T-cell (primary cell): ENCODE measurements at regions not wholly inside any gene's neighbourhood (a gene's known extent, or its start where the extent isn't known, plus 50 kb on each side); places are given as distances from the start of the nearest gene placed in this dataset.

ENCODE experiments used
- ATAC-seq, 4 experiments: fragments of 200-7000 bp in 3 of 4; fragments of 150-1000 bp in 1 of 4; cut with Tn5 transposase; replicated peaks in 1 of 4; 1 replicate in 3 of 4; 2 replicates in 1 of 4; pipeline ENCODE4 v1.10.0; 2021; ENCODE audit warnings: moderate library complexity in 3 of 4, mild to moderate bottlenecking in 2 of 4, moderate number of reproducible peaks in 1 of 4
- CTCF ChIA-PET, 2 donors: fragments of 300-600 bp; sonication (Branson Sonifier 250); formaldehyde crosslinking; loops; one replicate each; lab custom pipeline; 2022; ENCODE audit warnings: antibody characterized with exemption in 2 of 2; lab: Charles Lee
- POLR2A ChIA-PET, 2 donors: fragments of 300-600 bp; sonication (Branson Sonifier 250); formaldehyde crosslinking; loops; one replicate each; lab custom pipeline; 2022; ENCODE audit warnings: antibody characterized with exemption in 2 of 2; lab: Charles Lee
- DNase-seq, 35 experiments: peaks; one replicate each; pipeline versions ENCODE4 v3.0.0 to v3.0.0-alpha.2; 2013 to 2023
- H3K27ac ChIP-seq: one replicate; pipeline ENCODE4 v1.5.1; 2013; ENCODE audit warnings: low read length
- H3K27me3 ChIP-seq, 2 experiments: replicated peaks in 1 of 2; 1 replicate in 1 of 2; 2 replicates in 1 of 2; pipeline versions ENCODE4 v1.6.1 to v1.7.0; 2013; ENCODE audit warnings: low read length in 1 of 2, mixed read lengths in 1 of 2; ENCODE audit not compliant: control insufficient read depth in 2 of 2, insufficient read depth in 2 of 2; ENCODE audit errors: extremely low read depth in 1 of 2
- H3K36me3 ChIP-seq, 2 donors: 1 replicate in 1 of 2; 2 replicates in 1 of 2; pipeline versions ENCODE4 v1.6.1 to v1.7.0; 2013; ENCODE audit warnings: low read length in 1 of 2; ENCODE audit not compliant: control insufficient read depth in 2 of 2, insufficient read depth in 1 of 2; ENCODE audit errors: extremely low read depth in 1 of 2
- H3K4me1 ChIP-seq, 2 experiments: 1 replicate in 1 of 2; 2 replicates in 1 of 2; pipeline versions ENCODE4 v1.6.1 to v1.7.0; 2013; ENCODE audit warnings: low read length in 2 of 2, mixed read lengths in 1 of 2; ENCODE audit not compliant: insufficient read depth in 2 of 2, control insufficient read depth in 1 of 2; ENCODE audit errors: extremely low read depth in 1 of 2
- H3K4me3 ChIP-seq, 2 donors: 1 replicate in 1 of 2; 2 replicates in 1 of 2; pipeline versions ENCODE4 v1.5.1 to v1.7.0; 2013; ENCODE audit warnings: mild to moderate bottlenecking in 2 of 2, low read length in 1 of 2, moderate library complexity in 1 of 2; ENCODE audit not compliant: control insufficient read depth in 1 of 2; ENCODE audit errors: extremely low read depth in 1 of 2
- H3K9me3 ChIP-seq: 2 replicates; pipeline ENCODE4 v1.7.0; 2013
- H3K27ac Mint-ChIP-seq, 2 donors: one replicate each; pipeline ENCODE4 v1.8.0; 2020 to 2021; ENCODE audit warnings: mild to moderate bottlenecking in 2 of 2, mixed read lengths in 2 of 2
- H3K27me3 Mint-ChIP-seq, 2 donors: one replicate each; pipeline ENCODE4 v1.8.0; 2021 to 2022; ENCODE audit warnings: mixed read lengths in 2 of 2
- H3K36me3 Mint-ChIP-seq: one replicate; pipeline ENCODE4 v1.8.0; 2021; ENCODE audit warnings: mixed read lengths
- H3K4me1 Mint-ChIP-seq, 3 donors: one replicate each; pipeline ENCODE4 v1.8.0; 2020 to 2022; ENCODE audit warnings: mixed read lengths in 3 of 3, mild to moderate bottlenecking in 1 of 3
- H3K4me3 Mint-ChIP-seq, 3 donors: one replicate each; pipeline ENCODE4 v1.8.0; 2020 to 2022; ENCODE audit warnings: mild to moderate bottlenecking in 3 of 3, mixed read lengths in 3 of 3, moderate library complexity in 3 of 3
- H3K9me3 Mint-ChIP-seq, 3 donors: one replicate each; pipeline ENCODE4 v1.8.0; 2020 to 2022; ENCODE audit warnings: mixed read lengths in 3 of 3
- WGBS: methylation state at CpG from one replicate; pipeline ENCODE4 v1.1.5; 2013; ENCODE audit warnings: missing lambda C conversion rate; ENCODE audit not compliant: insufficient coverage; 5-methylcytosine and 5-hydroxymethylcytosine counted together

DNA sequence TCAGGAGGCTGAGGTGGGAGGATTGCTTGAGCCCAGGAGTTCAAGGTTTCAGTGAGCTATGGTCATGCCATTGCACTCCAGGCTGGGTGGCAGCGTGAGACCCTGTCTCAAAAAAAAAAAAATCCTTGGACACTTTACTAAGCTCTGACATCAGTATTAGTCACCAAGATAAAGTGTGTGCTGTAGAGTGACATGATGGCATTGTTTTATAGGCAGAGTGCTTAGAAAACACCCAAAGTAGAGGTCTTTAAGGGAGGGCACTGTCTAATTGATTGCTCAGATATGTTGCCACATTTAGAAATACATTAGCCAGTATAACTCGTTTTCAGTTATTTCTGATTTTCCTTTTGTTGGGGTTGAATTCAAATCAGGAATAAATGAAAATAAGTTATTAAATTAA lies 235.9 kb downstream of the REEP3 start:
- Mint-ChIP-seq H3K27me3 (peaks cover 29 to 37% of the 10 kb centered on the region in 2 donors), H3K4me1 (no peaks in the 10 kb centered on the region), H3K27ac (no peak overlapping the region), H3K9me3 (no peaks in the 10 kb centered on the region), H3K36me3 (no peaks in the 10 kb centered on the region), H3K4me3 (no peak overlapping the region)
- Histone ChIP-seq H3K9me3 (no peaks in the 10 kb centered on the region), H3K27ac (no peak overlapping the region), H3K27me3 (peaks cover 0 to 3% of the 10 kb centered on the region in 2 experiments), H3K36me3 (no peaks in the 10 kb centered on the region), H3K4me3 (no peak overlapping the region), H3K4me1 (no peaks in the 10 kb centered on the region)
- DNase-seq (no peak), ATAC-seq (no peak)
- ChIA-PET POLR2A (no interaction called here), CTCF (no interaction called here)
- no CpG with 5 or more reads among the region's 2 CpGs for WGBS

DNA sequence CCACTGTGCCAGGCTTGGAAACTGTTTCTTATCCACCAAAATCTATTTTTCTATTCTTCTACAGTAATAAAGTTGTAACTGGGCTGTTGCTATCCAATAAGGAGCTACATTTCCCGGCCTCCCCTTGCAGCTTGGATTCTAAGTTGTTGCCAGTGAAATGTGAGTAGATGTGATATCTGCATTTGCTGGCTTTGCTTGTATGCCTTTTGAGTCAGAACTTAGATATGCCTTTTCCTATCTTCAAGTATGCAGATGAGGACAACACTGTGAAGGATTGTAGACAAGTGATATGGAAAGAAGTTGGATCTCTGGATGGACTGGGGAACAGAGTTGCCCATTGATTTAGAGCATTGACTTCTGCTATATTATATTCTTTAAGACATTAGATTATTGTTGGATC lies 236.9 kb downstream of the REEP3 start:
- no peak overlapping the region for H3K4me3 Mint-ChIP-seq
- no peak overlapping the region for H3K27ac ChIP-seq
- H3K4me1 Mint-ChIP-seq, result no peaks in the 10 kb centered on the region
- no peak for ATAC-seq
- H3K4me3 ChIP-seq, result no peak overlapping the region
- no peaks in the 10 kb centered on the region for H3K9me3 ChIP-seq
- no peak for DNase-seq
- CTCF ChIA-PET, result no interaction called here
- H3K27me3 ChIP-seq, result no peaks in the 10 kb centered on the region
- peaks cover 22 to 34% of the 10 kb centered on the region in 2 donors for H3K27me3 Mint-ChIP-seq
- no peaks in the 10 kb centered on the region for H3K36me3 ChIP-seq
- POLR2A ChIA-PET, result no interaction called here
- H3K27ac Mint-ChIP-seq, result no peak overlapping the region
- no peaks in the 10 kb centered on the region for H3K9me3 Mint-ChIP-seq
- H3K4me1 ChIP-seq, result no peaks in the 10 kb centered on the region
- H3K36me3 Mint-ChIP-seq, result no peaks in the 10 kb centered on the region
- no CpG with 5 or more reads among the region's 1 CpG for WGBS

DNA sequence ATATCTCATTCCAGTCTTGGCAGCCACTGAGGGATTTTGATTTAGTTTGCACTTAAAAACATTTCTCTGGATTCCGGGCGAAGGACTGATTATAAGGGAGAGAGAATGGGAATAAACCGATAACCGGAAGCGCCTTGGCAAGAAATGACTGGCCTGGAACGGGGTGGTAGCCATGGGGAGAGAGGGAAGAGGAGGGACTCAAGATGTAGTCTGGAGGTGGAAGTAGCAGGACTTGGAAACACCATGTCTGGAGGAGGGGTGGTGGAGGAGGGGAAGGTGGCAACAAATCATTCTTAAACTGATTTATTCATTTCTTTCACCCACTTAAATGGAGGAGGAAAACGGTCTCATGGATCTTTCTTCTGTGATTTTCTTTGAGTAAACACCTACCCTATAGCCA lies 238.1 kb downstream of the REEP3 start:
- WGBS, result 97% methylated on average over 6 of the region's 7 CpGs
- H3K27me3 ChIP-seq, result no peaks in the 10 kb centered on the region
- ATAC-seq (no peak), DNase-seq (no peak)
- Mint-ChIP-seq H3K4me1 (no peaks in the 10 kb centered on the region), H3K4me3 (no peak overlapping the region), H3K9me3 (no peaks in the 10 kb centered on the region), H3K36me3 (no peaks in the 10 kb centered on the region), H3K27me3 (peaks cover 29 to 30% of the 10 kb centered on the region in 2 donors), H3K27ac (no peak overlapping the region)
- ChIA-PET POLR2A (no interaction called here), CTCF (no interaction called here)
- H3K9me3 ChIP-seq, result no peaks in the 10 kb centered on the region
- no peak overlapping the region for H3K4me3 ChIP-seq
- no peaks in the 10 kb centered on the region for H3K36me3 ChIP-seq
- H3K4me1 ChIP-seq, result no peaks in the 10 kb centered on the region
- H3K27ac ChIP-seq, result no peak overlapping the region

DNA sequence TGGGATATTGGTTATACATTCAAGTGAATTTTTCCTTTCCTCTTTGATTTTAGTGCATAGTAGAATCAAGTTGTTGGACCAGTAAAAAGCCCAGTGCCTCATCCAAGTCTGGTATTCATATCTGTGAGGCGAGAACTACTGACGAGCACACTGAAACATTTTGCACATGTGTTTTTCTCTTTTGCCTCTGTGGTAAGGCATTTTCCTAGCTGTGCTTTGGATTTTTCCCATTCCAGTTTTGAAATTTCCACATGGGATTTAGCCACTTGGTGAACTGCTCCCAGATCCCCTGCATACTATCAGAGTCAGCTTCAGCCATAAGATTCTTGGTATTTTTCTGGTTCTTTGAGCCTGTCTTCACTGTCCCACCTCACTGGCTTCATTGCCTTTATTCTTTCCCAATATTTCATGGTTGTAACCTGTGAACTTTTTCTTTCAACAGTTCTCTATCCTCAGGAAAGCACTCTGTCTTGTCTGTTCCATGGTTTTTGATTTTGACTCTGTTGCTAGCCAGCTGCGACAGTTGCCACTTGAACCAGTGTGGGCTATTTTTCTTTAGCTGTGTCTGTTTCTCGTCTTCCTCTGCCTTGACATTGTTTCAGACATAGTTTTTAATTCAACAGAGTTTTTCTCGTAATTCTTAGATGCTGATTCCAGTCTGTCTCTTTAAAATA lies 239.0 kb downstream of the REEP3 start:
- Mint-ChIP-seq H3K27me3 (peaks cover 31% of the 10 kb centered on the region in 2 donors), H3K36me3 (no peaks in the 10 kb centered on the region), H3K27ac (no peak overlapping the region), H3K4me1 (no peaks in the 10 kb centered on the region), H3K9me3 (no peaks in the 10 kb centered on the region), H3K4me3 (no peak overlapping the region)
- ChIA-PET CTCF (no interaction called here), POLR2A (no interaction called here)
- Histone ChIP-seq H3K36me3 (no peaks in the 10 kb centered on the region), H3K4me1 (no peaks in the 10 kb centered on the region), H3K27ac (no peak overlapping the region), H3K4me3 (no peak overlapping the region), H3K27me3 (no peaks in the 10 kb centered on the region), H3K9me3 (no peaks in the 10 kb centered on the region)
- DNase-seq (no peak), ATAC-seq (no peak)
- WGBS, result 66% methylated on average over 4 of the region's 5 CpGs

DNA sequence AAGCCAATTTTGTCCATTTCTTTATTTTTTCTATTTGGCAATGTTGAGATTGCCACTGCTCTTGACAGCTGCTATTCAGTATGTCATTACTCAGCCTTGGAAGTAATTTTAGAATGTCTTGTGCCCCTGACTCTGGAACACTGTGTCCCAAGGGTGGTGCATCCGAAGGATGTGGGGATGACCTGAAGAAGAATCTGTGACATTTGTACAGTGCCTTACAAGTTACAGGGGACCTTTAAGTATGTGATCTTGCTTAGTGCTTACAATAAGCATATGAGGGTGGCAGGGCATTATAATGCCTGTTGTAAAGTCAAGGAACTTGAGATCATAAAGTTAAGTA lies 239.5 kb downstream of the REEP3 start:
- Mint-ChIP-seq H3K27ac (no peak overlapping the region), H3K36me3 (no peaks in the 10 kb centered on the region), H3K4me3 (no peak overlapping the region), H3K4me1 (no peaks in the 10 kb centered on the region), H3K27me3 (peaks cover 26 to 31% of the 10 kb centered on the region in 2 donors), H3K9me3 (no peaks in the 10 kb centered on the region)
- ChIA-PET CTCF (no interaction called here), POLR2A (no interaction called here)
- Histone ChIP-seq H3K9me3 (no peaks in the 10 kb centered on the region), H3K36me3 (no peaks in the 10 kb centered on the region), H3K4me1 (no peaks in the 10 kb centered on the region), H3K27ac (no peak overlapping the region), H3K27me3 (no peaks in the 10 kb centered on the region), H3K4me3 (no peak overlapping the region)
- no peak for ATAC-seq
- WGBS, result 100% methylated on average over 1 of the region's 1 CpG
- DNase-seq, result no peak

DNA sequence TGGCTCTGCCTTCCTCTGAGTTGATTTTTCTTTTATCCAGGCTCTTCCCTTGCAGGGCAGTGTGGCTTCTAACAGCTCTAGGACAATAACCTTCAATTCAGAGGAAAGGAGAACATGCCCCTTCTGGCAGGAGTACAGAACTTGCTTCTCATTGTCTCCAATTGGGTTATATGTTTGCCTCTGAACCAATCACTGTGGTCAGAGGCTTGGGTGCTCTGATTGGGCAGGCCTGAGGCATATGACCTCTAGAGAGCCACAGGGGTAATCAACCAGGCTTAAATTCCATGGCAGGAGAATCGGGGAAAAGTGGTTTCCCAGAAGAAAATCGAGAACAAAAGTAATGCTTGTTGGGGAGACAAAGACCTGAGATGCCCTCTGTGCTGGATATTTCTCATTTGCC lies 240.0 kb downstream of the REEP3 start:
- Mint-ChIP-seq H3K27ac (no peak overlapping the region), H3K4me3 (no peak overlapping the region), H3K27me3 (peaks cover 26 to 31% of the 10 kb centered on the region in 2 donors), H3K4me1 (no peaks in the 10 kb centered on the region), H3K9me3 (no peaks in the 10 kb centered on the region), H3K36me3 (no peaks in the 10 kb centered on the region)
- ATAC-seq, result no peak
- Histone ChIP-seq H3K36me3 (no peaks in the 10 kb centered on the region), H3K27ac (no peak overlapping the region), H3K9me3 (no peaks in the 10 kb centered on the region), H3K4me3 (no peak overlapping the region), H3K4me1 (no peaks in the 10 kb centered on the region), H3K27me3 (no peaks in the 10 kb centered on the region)
- DNase-seq, result no peak
- ChIA-PET POLR2A (no interaction called here), CTCF (no interaction called here)
- WGBS, result no CpG with 5 or more reads among the region's 2 CpGs

DNA sequence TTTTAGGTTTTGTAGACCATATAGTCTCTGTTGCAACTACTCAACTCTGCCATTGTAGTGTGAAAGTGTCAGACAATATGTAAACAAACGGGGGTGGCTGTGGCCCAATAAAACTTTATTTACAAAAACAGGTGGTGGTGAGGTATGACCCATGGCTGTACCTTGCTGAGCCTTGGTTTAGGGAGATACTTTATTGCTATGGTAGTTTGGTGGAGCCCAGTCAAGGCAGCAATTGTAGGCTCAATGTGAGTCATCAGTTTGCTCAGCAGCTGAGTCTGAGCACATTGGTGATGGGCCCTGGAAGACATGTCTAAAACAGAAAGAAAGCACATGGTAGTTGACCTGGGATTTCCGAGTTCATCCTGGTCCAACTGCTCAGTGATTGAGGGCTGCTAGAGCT lies 242.5 kb downstream of the REEP3 start:
- Mint-ChIP-seq H3K4me3 (no peak overlapping the region), H3K27ac (no peak overlapping the region), H3K27me3 (peaks cover 21 to 31% of the 10 kb centered on the region in 2 donors), H3K4me1 (peaks cover 0 to 2% (median 0%) of the 10 kb centered on the region in 3 donors), H3K36me3 (no peaks in the 10 kb centered on the region), H3K9me3 (no peaks in the 10 kb centered on the region)
- Histone ChIP-seq H3K4me1 (no peaks in the 10 kb centered on the region), H3K27ac (no peak overlapping the region), H3K4me3 (no peak overlapping the region), H3K36me3 (no peaks in the 10 kb centered on the region), H3K9me3 (no peaks in the 10 kb centered on the region), H3K27me3 (no peaks in the 10 kb centered on the region)
- ChIA-PET POLR2A (interaction anchor here in 1 of 2 donors (0.5 kb wide), 1 partner anchor 46 kb away, joined by 3 read pairs; no protein-coding TSS in a partner anchor), CTCF (no interaction called here)
- WGBS, result no CpG with 5 or more reads among the region's 2 CpGs
- ATAC-seq, result no peak
- no peak for DNase-seq
